ENCODE measurements at regions not wholly inside any gene's neighbourhood (a gene's known extent, or its start where the extent isn't known, plus 50 kb on each side); places are given as distances from the start of the nearest gene placed in this dataset.
"Not testable (repeated sequence)": the region's sequence is repeated elsewhere in the genome, so short reads cannot be mapped to it uniquely, and the experiment has no call there.

GRCh38 chr12:131287938-131288764 lies 334.4 kb downstream of the ADGRD1 start:
- DNase-seq, result no peak
- Histone ChIP-seq H3K27me3 (ENCODE audit: low read length) (no peaks in the 10 kb centered on the region), H4K20me1 (ENCODE audit: insufficient read depth, low read depth, low read length) (no peaks in the 10 kb centered on the region), H3K4me1 (ENCODE audit: low read length) (no peaks in the 10 kb centered on the region), H3K9me2 (replicated peaks; ENCODE audit: insufficient read depth, low read length) (no peaks in the 10 kb centered on the region), H2AFZ (ENCODE audit: low read length) (no peak overlapping the region), H3K27ac (ENCODE audit: low read length) (no peak overlapping the region), H3K4me3 (ENCODE audit: low read length) (no peak overlapping the region), H3K9me3 (ENCODE audit: low read length) (no peaks in the 10 kb centered on the region), H3K36me3 (ENCODE audit: insufficient read depth, low read length) (no peaks in the 10 kb centered on the region), H3K79me2 (ENCODE audit: low read length) (no peaks in the 10 kb centered on the region), H3K9ac (ENCODE audit: low read length) (no peak overlapping the region), H3K4me2 (ENCODE audit: low read depth, low read length, poor library complexity, severe bottlenecking) (no peak overlapping the region)

GRCh38 chr12:131288765-131289695 lies 335.3 kb downstream of the ADGRD1 start:
- H3K9ac ChIP-seq (ENCODE audit: low read length); H4K20me1 ChIP-seq (ENCODE audit: insufficient read depth, low read depth, low read length); H3K27me3 ChIP-seq (ENCODE audit: low read length); H3K27ac ChIP-seq (ENCODE audit: low read length); H3K4me1 ChIP-seq (ENCODE audit: low read length); H3K4me3 ChIP-seq (ENCODE audit: low read length); H3K9me3 ChIP-seq (ENCODE audit: low read length); H3K36me3 ChIP-seq (ENCODE audit: insufficient read depth, low read length); H3K4me2 ChIP-seq (ENCODE audit: low read depth, low read length, poor library complexity, severe bottlenecking); H3K9me2 ChIP-seq (replicated peaks; ENCODE audit: insufficient read depth, low read length); DNase-seq; H2AFZ ChIP-seq (ENCODE audit: low read length); H3K79me2 ChIP-seq (ENCODE audit: low read length): not testable (repeated sequence)

- not testable (repeated sequence) for H3K9me3 ChIP-seq (ENCODE audit: low read length); H3K4me1 ChIP-seq (ENCODE audit: low read length); H3K79me2 ChIP-seq (ENCODE audit: low read length); H3K27me3 ChIP-seq (ENCODE audit: low read length); H2AFZ ChIP-seq (ENCODE audit: low read length); H4K20me1 ChIP-seq (ENCODE audit: insufficient read depth, low read depth, low read length); H3K9ac ChIP-seq (ENCODE audit: low read length); H3K27ac ChIP-seq (ENCODE audit: low read length); H3K4me2 ChIP-seq (ENCODE audit: low read depth, low read length, poor library complexity, severe bottlenecking); H3K9me2 ChIP-seq (replicated peaks; ENCODE audit: insufficient read depth, low read length); H3K36me3 ChIP-seq (ENCODE audit: insufficient read depth, low read length); H3K4me3 ChIP-seq (ENCODE audit: low read length); DNase-seq
These were observed 336.1 kb downstream of the ADGRD1 start for GRCh38 chr12:131289807-131290206.

GRCh38 chr12:131290255-131290959 lies 336.7 kb downstream of the ADGRD1 start:
- no peaks in the 10 kb centered on the region for H4K20me1 ChIP-seq (ENCODE audit: insufficient read depth, low read depth, low read length)
- H3K4me3 ChIP-seq (ENCODE audit: low read length), result no peak overlapping the region
- no peak overlapping the region for H3K27ac ChIP-seq (ENCODE audit: low read length)
- no peaks in the 10 kb centered on the region for H3K79me2 ChIP-seq (ENCODE audit: low read length)
- H3K9ac ChIP-seq (ENCODE audit: low read length), result no peak overlapping the region
- H3K9me2 ChIP-seq (replicated peaks; ENCODE audit: insufficient read depth, low read length), result no peaks in the 10 kb centered on the region
- no peaks in the 10 kb centered on the region for H3K27me3 ChIP-seq (ENCODE audit: low read length)
- no peaks in the 10 kb centered on the region for H3K4me1 ChIP-seq (ENCODE audit: low read length)
- no peaks in the 10 kb centered on the region for H3K36me3 ChIP-seq (ENCODE audit: insufficient read depth, low read length)
- H2AFZ ChIP-seq (ENCODE audit: low read length), result no peak overlapping the region
- H3K4me2 ChIP-seq (ENCODE audit: low read depth, low read length, poor library complexity, severe bottlenecking), result no peak overlapping the region
- H3K9me3 ChIP-seq (ENCODE audit: low read length), result no peaks in the 10 kb centered on the region
- DNase-seq, result no peak

- H2AFZ ChIP-seq (ENCODE audit: low read length); H3K9ac ChIP-seq (ENCODE audit: low read length); H3K9me2 ChIP-seq (replicated peaks; ENCODE audit: insufficient read depth, low read length); H3K27me3 ChIP-seq (ENCODE audit: low read length); H3K36me3 ChIP-seq (ENCODE audit: insufficient read depth, low read length); H3K4me3 ChIP-seq (ENCODE audit: low read length); H3K9me3 ChIP-seq (ENCODE audit: low read length); H3K4me2 ChIP-seq (ENCODE audit: low read depth, low read length, poor library complexity, severe bottlenecking); H3K79me2 ChIP-seq (ENCODE audit: low read length); H4K20me1 ChIP-seq (ENCODE audit: insufficient read depth, low read depth, low read length); H3K4me1 ChIP-seq (ENCODE audit: low read length); H3K27ac ChIP-seq (ENCODE audit: low read length); DNase-seq: not testable (repeated sequence)
These were observed 339.6 kb downstream of the ADGRD1 start for GRCh38 chr12:131293071-131294015.

DNA sequence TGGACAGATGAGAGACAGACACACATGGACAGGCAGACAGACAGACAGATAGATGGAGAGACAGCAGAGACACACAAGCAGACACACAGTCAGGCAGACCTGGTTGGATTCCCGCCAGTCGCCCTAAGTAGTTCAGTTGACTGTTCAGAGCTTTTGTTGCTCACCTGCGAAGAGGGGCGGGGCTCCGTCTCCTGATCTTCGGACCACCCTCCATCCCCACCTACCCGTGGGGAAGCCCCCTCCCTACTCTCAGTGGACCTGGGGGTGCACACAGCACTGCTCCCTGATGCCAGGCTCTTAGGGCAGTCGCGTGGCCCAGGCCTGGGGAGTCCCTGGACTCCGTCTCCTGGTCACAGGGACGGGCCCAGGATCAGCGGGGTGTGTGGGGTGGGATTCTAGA lies 341.0 kb downstream of the ADGRD1 start:
- H3K4me1 ChIP-seq (ENCODE audit: low read length); H3K4me2 ChIP-seq (ENCODE audit: low read depth, low read length, poor library complexity, severe bottlenecking); H3K9me2 ChIP-seq (replicated peaks; ENCODE audit: insufficient read depth, low read length); H2AFZ ChIP-seq (ENCODE audit: low read length); H3K27me3 ChIP-seq (ENCODE audit: low read length); DNase-seq; H3K9ac ChIP-seq (ENCODE audit: low read length); H4K20me1 ChIP-seq (ENCODE audit: insufficient read depth, low read depth, low read length); H3K9me3 ChIP-seq (ENCODE audit: low read length); H3K36me3 ChIP-seq (ENCODE audit: insufficient read depth, low read length); H3K79me2 ChIP-seq (ENCODE audit: low read length); H3K27ac ChIP-seq (ENCODE audit: low read length); H3K4me3 ChIP-seq (ENCODE audit: low read length): not testable (repeated sequence)

- not testable (repeated sequence) for DNase-seq; H3K79me2 ChIP-seq (ENCODE audit: low read length); H3K4me3 ChIP-seq (ENCODE audit: low read length); H3K4me1 ChIP-seq (ENCODE audit: low read length); H3K36me3 ChIP-seq (ENCODE audit: insufficient read depth, low read length); H3K27me3 ChIP-seq (ENCODE audit: low read length); H4K20me1 ChIP-seq (ENCODE audit: insufficient read depth, low read depth, low read length); H3K27ac ChIP-seq (ENCODE audit: low read length); H3K9me3 ChIP-seq (ENCODE audit: low read length); H3K9ac ChIP-seq (ENCODE audit: low read length); H3K9me2 ChIP-seq (replicated peaks; ENCODE audit: insufficient read depth, low read length); H2AFZ ChIP-seq (ENCODE audit: low read length); H3K4me2 ChIP-seq (ENCODE audit: low read depth, low read length, poor library complexity, severe bottlenecking)
These were observed 341.4 kb downstream of the ADGRD1 start for GRCh38 chr12:131295117-131295516.

Measured in Karpas-422 (cell line).